ENCODE measurements at regions not wholly inside any gene's neighbourhood (a gene's known extent, or its start where the extent isn't known, plus 50 kb on each side); places are given as distances from the start of the nearest gene placed in this dataset.

GRCh38 chr21:35231090-35231489, 182.0 kb upstream of the RUNX1 start:
- TF ChIP-seq NONO (IDR thresholded peaks at IDR 0.05) (no peak), NONO (CRISPR knock-in tag; conservative IDR thresholded peaks at IDR 0.05) (no peak), JUND (CRISPR knock-in tag; IDR thresholded peaks at IDR 0.05) (no peak), NFKB2 (CRISPR knock-in tag; IDR thresholded peaks at IDR 0.05; ENCODE audit: borderline replicate concordance) (no peak)

All from HepG2 (cell line).